HTR-8/SVneo (cell line): ENCODE measurements at regions not wholly inside any gene's neighbourhood (a gene's known extent, or its start where the extent isn't known, plus 50 kb on each side); places are given as distances from the start of the nearest gene placed in this dataset.

ENCODE experiments used
- DNase-seq: peaks from one replicate; pipeline ENCODE4 v3.0.0; 2011; ENCODE audit warnings: low spot score, mixed read lengths; ENCODE audit not compliant: insufficient read length
- FAIRE-seq: peaks from 2 replicates; lab custom pipeline; 2011; peaks lifted over from hg19 to GRCh38; lab: Jason Lieb, UNC

GRCh38 chr13:58032676-58033460, 401.3 kb downstream of the PCDH17 start:
- FAIRE-seq (no peak), DNase-seq (no peak)

DNA sequence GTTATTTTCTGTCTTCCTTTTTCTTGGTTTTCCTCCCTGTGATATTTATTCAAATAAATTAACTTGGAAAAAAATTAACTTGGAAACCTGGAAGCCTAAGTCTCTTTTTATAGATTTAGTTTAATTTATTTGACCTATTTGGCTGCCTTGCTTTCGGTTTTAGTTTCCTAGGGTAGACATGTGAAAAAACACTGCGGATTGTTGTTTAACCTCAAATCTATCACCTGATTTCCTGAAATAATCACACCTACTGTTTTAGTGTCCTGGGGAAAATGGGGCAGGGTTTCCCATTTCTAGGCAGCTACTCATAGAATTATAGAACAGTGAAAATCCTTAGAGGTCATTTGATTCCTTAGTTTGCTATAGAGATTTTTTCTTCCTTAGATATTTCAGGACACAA, 412.4 kb downstream of the PCDH17 start:
- DNase-seq (no peak), FAIRE-seq (no peak)

DNA sequence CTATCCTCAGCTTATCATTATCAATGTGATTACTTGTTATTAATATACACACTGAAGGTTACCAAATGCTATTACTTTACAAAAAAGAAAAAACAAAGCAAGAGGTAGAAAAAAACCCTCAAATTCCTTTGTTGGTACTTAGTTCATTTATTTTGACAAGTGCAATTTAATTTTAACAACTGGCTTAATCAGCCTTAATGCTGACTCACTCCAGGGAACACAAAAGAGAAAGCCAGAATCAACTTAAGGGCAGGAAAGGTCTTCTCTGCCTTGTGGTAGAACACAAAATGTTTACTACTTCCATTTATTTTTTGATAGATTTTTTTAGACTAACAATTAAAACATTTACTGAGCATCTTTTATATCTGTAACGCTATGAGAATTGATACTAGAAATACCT, 417.1 kb downstream of the PCDH17 start:
- no peak for DNase-seq
- no peak for FAIRE-seq

DNA sequence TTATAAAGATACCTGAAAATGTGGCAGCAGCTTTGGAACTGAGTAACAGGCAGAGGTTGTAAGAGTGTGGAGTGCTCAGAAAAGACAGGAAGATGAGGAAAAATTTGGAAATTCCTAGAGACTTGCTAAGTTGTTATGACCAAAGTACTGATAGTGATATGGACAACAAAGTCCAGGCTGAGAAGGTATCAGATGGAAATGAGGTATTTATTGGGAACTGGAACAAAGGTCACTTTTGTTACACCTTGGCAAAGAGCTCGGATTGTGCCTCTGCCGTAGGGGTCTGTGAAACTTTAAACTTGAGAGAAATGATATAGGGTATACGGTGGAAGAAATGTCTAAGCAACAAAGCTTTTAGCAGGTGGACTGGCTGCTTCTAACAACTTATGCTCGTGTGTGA, 419.9 kb downstream of the PCDH17 start:
- DNase-seq (no peak), FAIRE-seq (no peak)

DNA sequence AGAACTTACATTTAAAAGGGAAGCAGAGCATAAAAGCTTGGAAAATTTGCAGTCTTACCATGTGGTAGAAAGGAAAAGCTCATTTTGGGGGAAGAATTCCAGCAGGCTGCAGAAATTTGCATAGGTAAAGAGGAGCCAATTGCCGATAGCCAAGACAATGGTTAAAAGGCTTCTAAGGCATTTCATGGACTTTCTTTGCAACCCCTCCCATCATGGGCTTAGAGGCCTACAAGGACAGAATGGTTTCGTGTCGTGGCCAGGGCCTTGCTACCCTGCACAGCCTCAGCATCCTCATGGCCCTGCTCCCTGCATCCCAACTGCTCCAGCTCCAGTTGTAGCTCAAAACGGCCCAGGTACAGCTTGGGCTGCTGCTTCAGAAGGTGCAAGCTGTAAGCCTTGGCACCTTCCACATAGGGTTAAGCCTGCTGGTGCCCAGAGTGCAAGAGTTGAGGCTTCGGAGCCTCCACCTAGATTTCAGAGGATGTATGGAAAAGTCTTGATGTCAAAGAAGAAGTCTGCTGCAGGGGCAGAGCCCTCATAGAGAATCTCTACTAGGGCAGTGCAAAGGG, 420.3 kb downstream of the PCDH17 start:
- DNase-seq (no peak), FAIRE-seq (no peak)

- FAIRE-seq (no peak), DNase-seq (no peak)
Observed at GRCh38 chr13:58056426-58056825, 424.9 kb downstream of the PCDH17 start.

DNA sequence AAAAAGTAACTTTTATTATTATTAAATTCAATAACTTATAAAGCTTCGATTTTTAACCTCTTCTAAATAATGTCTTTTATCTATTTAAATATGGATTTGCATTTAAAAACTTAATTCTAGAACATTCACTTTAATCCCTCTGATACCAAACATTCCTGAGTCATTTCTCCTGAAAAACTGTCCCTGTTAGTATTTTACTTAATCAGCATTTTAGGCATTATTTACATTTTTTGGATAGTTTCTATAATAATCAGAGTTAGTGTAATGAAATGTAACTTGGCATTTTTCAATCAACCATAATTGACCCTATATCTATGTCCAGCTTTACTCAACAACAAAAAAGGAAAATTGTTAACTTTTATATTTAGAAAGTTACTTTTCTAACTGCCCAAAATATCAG, 428.1 kb downstream of the PCDH17 start:
- no peak for FAIRE-seq
- no peak for DNase-seq

GRCh38 chr13:58080806-58081205, 449.3 kb downstream of the PCDH17 start:
- FAIRE-seq (no peak), DNase-seq (no peak)

DNA sequence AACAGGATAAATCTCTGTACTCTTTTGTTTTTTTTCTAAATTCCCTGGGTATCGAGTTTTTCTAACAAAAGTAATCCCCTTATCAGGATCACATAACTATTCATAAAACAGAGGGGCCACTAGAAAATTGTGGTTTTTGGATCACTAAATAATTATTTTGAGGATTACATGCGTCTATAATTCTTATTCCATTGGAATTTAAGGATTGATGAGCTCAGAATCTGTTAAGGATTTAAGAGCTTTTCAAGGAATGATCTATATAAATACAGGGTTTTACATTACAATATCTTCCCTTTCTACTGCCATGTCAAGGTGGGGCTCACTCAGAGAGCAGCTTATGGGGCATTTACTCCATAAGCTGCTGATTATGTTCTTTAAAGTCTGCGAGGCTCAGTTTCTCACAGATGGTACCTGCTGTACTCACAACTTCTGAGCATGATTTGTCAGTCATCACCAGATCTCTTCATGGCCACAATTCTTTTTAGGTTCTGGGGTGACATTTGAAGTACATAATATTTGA, 449.8 kb downstream of the PCDH17 start:
- FAIRE-seq (no peak), DNase-seq (no peak)

DNA sequence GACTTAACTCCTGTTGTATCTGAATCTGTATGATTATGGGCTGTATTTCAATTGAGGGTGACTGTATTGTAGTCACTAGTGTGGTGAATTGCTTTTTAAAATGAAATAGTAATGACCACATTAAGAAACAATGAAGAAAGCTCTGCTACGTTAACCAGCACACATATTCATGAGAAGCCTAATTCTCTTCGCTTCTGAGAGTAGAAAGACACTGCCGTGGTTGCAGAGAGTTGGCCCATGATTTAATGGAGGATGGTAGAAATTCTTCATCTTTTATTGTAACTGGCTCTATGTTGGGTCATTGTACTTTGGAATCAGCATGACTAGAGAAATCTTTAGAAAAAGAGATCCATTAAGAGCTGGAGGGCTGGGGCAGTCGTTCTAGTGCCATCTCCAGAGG, 451.5 kb downstream of the PCDH17 start:
- DNase-seq: no peak
- FAIRE-seq: no peak

- DNase-seq (no peak), FAIRE-seq (no peak)
Observed at GRCh38 chr13:58085274-58085673, 453.7 kb downstream of the PCDH17 start.

DNA sequence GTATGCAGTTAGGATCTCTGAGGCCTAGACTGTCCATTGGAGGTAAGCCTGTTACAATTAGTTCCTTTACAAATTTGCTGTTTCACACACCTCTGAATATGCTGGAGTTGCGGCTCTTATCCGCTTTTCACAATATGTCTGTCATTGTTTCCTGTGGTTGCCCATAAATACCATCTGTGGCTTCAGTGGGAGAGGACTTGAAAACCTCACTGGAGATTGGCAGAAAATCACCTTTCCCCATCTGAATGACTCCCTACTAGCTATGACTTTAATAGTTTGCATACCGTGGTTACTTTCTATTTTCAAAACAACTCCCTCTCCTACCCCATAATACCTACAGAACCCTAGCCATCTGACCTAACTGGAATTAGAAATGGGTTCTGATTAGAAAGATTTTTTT, 454.3 kb downstream of the PCDH17 start:
- no peak for FAIRE-seq
- no peak for DNase-seq

GRCh38 chr13:58087566-58087965, 456.0 kb downstream of the PCDH17 start:
- FAIRE-seq (no peak), DNase-seq (no peak)

DNA sequence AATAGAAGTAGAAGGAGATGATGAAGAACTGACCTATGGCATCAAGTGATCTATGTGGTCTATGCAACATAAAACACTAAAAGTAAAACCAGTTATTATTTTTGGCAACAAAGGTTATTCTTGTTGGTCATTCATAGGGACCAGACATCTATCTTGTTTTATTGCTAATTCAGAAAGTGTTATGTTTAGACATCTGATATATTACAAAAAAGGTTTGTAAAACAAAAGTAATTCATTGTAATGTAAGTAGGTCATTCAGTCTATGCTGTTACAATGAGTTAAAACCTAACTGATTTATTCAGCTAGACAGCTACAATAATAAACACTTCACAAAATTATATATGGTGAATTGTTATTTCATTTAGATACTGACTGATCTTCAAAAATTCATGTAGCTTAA, 461.9 kb downstream of the PCDH17 start:
- DNase-seq (no peak), FAIRE-seq (no peak)

DNA sequence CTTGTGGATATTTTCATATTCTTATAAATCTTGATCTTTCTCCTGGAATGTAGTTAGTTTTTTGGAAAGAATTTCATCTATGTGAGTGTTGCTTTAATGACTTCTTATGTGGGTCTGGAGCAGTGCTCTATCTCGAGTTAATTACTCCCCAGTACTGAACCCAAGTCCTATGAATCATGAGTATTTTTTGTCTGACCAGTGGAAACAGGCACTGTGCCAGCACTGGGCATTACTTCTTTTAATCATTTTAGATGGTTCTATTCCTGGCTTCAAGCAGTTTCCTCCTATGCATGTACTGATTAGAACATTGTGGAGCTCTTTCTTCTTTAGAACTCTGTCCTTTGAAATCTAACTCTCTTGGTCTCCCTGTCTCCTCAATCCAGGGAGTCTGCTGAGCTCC, 466.3 kb downstream of the PCDH17 start:
- DNase-seq (no peak), FAIRE-seq (no peak)

DNA sequence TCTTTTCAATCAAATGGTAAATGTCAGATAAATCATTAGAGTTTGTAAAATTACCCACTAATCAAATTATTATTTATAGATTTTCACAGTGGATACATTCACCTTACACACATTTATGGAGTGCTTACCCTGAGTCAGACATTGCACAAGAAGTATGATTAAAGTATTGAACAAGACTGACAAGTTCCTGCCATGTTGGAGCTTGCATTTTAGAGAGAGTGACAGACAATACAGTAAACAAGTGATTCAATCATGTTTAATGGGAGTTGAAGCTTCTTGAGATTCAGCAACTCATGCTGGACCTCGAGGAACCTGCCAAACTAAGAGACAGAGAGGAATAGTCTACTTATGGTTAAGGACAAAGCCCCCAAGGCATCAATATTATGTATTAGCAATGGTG, 487.8 kb downstream of the PCDH17 start:
- DNase-seq (no peak), FAIRE-seq (no peak)

GRCh38 chr13:58119804-58120203, 488.3 kb downstream of the PCDH17 start:
- DNase-seq (no peak), FAIRE-seq (no peak)

DNA sequence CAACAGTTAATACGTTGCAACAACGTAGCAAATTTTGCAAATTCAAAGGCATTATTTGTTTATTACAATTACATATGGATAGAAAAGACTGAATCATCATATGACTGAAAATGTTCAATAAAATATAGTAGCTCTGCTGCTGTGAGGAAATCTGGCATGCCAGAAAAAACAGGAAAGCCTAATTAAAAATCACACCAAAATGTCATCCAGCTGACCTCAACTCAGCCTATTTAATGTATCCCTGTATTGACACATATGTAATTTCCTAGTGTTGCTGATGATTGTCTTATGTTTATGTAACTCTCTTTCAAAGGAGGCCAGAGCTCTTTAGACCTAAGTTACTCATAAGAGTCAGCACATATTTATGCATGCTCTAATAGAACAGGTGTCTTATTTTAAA, 495.0 kb downstream of the PCDH17 start:
- no peak for FAIRE-seq
- no peak for DNase-seq

- no peak for DNase-seq
- no peak for FAIRE-seq
Observed at GRCh38 chr13:58134012-58134411, 502.5 kb downstream of the PCDH17 start.

GRCh38 chr13:58134525-58134924, 503.0 kb downstream of the PCDH17 start:
- DNase-seq (no peak), FAIRE-seq (no peak)

- FAIRE-seq: no peak
Observed at GRCh38 chr13:58142952-58143351, 511.4 kb downstream of the PCDH17 start.

GRCh38 chr13:58144616-58145015, 513.1 kb downstream of the PCDH17 start:
- DNase-seq (no peak), FAIRE-seq (no peak)

More at GRCh38 chr13:58142952-58143351, 511.4 kb downstream of the PCDH17 start:
- no peak for DNase-seq
